WERI-Rb-1 (cell line): ENCODE measurements at regions not wholly inside any gene's neighbourhood (a gene's known extent, or its start where the extent isn't known, plus 50 kb on each side); places are given as distances from the start of the nearest gene placed in this dataset.

Source experiments
- DNase-seq: peaks from one replicate; pipeline ENCODE4 v3.0.0-alpha.2; 2020
- H3K27ac ChIP-seq: fragments of 250-450 bp; sonication (Bioruptor Pico); 2 replicates; pipeline ENCODE4 v1.5.1; 2020; ENCODE audit warnings: mild to moderate bottlenecking, moderate library complexity
- H3K27me3 ChIP-seq: fragments of 250-450 bp; sonication (Bioruptor Pico); 2 replicates; pipeline ENCODE4 v1.5.1; 2021; ENCODE audit warnings: mild to moderate bottlenecking, low read depth, moderate library complexity; ENCODE audit not compliant: insufficient read depth, severe bottlenecking
- H3K36me3 ChIP-seq: fragments of 250-450 bp; sonication (Bioruptor Pico); 2 replicates; pipeline ENCODE4 v1.5.1; 2020; ENCODE audit warnings: mild to moderate bottlenecking, moderate library complexity
- H3K4me3 ChIP-seq: 2 replicates; pipeline ENCODE4 v1.5.1; 2011; ENCODE audit warnings: low read depth, mild to moderate bottlenecking, control low read depth, low read length
- H3K9me3 ChIP-seq: fragments of 250-450 bp; sonication (Bioruptor Pico); 2 replicates; pipeline ENCODE4 v1.5.1; 2021; ENCODE audit warnings: mild to moderate bottlenecking, moderate library complexity; ENCODE audit not compliant: severe bottlenecking
- TF ChIP-seq, protein P1 (sequence below): IDR thresholded peaks from 2 replicates; pipeline ENCODE4 v1.5.1; 2011; ENCODE audit warnings: low read depth, mild to moderate bottlenecking, control low read depth, inconsistent platforms, low read length

DNA sequence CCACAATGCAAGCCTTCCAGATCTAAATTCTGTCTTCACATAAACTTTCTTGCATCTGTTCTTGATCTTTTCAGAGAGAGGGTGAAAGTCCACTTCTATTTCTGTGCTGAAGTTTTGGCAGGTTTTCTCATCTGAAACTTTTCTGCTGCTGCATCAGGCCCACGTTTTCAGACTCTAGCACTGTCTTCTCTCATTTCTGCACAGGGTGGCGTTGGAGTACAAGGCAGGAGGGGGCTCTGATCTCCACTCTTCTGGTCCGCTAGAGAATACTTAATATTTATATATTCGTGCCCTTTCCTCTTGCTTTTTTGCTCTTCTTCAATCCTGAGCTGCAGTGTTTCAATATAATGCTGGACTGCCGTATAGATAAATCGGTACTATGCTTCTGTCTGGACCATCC is 204.0 kb upstream of the PRDM9 start:
- H3K9me3 ChIP-seq: no peaks in the 10 kb centered on the region
- no peak overlapping the region for H3K27ac ChIP-seq
- H3K4me3 ChIP-seq: no peak overlapping the region
- DNase-seq: no peak
- H3K27me3 ChIP-seq: no peaks in the 10 kb centered on the region
- no peaks in the 10 kb centered on the region for H3K36me3 ChIP-seq
- TF ChIP-seq, protein P1, sequence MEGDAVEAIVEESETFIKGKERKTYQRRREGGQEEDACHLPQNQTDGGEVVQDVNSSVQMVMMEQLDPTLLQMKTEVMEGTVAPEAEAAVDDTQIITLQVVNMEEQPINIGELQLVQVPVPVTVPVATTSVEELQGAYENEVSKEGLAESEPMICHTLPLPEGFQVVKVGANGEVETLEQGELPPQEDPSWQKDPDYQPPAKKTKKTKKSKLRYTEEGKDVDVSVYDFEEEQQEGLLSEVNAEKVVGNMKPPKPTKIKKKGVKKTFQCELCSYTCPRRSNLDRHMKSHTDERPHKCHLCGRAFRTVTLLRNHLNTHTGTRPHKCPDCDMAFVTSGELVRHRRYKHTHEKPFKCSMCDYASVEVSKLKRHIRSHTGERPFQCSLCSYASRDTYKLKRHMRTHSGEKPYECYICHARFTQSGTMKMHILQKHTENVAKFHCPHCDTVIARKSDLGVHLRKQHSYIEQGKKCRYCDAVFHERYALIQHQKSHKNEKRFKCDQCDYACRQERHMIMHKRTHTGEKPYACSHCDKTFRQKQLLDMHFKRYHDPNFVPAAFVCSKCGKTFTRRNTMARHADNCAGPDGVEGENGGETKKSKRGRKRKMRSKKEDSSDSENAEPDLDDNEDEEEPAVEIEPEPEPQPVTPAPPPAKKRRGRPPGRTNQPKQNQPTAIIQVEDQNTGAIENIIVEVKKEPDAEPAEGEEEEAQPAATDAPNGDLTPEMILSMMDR: peak; percentile 24; the same call in 1 of the 2 replicates

DNA sequence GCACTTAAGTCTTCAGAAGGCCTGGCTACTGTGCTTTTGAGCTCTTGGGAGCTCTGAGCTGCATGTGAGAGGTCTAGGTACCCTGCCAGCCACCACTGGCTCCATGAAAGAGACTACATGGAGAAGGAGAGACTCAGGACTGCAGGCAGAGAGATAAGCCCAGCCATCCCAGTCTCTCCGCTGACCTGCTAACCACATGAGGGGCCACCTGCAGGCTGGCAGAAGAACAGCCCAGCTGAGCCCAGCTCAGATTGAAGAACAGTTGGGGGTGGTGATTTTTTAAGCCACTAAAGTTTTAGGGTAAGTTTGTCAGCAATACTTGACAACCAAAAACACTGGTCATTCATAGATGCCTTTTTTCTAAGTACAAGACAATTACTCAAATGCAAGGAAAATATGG is 205.0 kb upstream of the PRDM9 start:
- Histone ChIP-seq H3K36me3 (no peaks in the 10 kb centered on the region), H3K27ac (no peak overlapping the region), H3K4me3 (no peak overlapping the region)

DNA sequence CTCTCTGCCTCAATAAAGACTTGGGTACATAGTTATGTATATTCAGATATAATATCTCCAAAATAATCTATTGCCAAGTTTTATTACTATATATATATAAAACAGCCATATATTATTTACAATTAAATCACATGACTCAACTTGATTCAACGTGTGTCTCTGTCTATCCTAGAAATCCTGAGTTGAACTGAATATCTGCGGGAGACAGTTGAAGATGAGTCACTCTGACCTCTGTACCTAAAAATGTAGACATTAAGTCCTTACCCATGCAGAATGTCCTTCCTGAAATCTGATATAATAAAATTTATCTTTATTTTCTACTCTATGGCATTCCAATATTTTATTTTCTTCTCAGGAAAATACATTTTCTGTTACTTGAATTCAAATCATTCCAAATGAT is 218.2 kb upstream of the PRDM9 start:
- Histone ChIP-seq H3K27ac (no peak overlapping the region), H3K9me3 (no peaks in the 10 kb centered on the region), H3K4me3 (no peak overlapping the region), H3K36me3 (no peaks in the 10 kb centered on the region), H3K27me3 (no peaks in the 10 kb centered on the region)
- TF ChIP-seq, protein P1: no peak
- no peak for DNase-seq

More for the DNA sequence above, 205.0 kb upstream of the PRDM9 start:
- DNase-seq: no peak
- Histone ChIP-seq H3K27me3 (no peaks in the 10 kb centered on the region), H3K9me3 (no peaks in the 10 kb centered on the region)
- TF ChIP-seq, protein P1: peak; percentile 54

DNA sequence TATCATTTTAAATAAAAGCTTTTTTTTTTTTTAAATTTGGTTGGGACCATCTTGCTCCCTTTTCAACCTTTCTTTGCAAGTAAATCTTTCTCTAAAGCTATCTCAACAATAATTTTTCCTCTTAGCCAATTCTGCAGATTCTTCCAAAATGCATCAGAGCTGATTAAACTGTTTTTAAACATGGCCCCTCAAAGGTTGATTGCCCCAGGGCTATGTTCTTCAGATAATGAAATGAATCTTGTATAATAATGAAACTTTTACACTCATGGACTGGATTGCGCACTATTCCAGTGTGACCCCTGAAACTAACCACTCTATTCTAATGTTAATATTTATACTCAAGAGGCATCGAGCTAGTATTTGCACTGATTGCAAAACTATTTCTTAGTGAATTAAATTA is 222.8 kb upstream of the PRDM9 start:
- Histone ChIP-seq H3K27ac (no peak overlapping the region), H3K4me3 (no peak overlapping the region), H3K27me3 (no peaks in the 10 kb centered on the region), H3K9me3 (no peaks in the 10 kb centered on the region), H3K36me3 (no peaks in the 10 kb centered on the region)
- no peak for DNase-seq
- TF ChIP-seq, protein P1: no peak

DNA sequence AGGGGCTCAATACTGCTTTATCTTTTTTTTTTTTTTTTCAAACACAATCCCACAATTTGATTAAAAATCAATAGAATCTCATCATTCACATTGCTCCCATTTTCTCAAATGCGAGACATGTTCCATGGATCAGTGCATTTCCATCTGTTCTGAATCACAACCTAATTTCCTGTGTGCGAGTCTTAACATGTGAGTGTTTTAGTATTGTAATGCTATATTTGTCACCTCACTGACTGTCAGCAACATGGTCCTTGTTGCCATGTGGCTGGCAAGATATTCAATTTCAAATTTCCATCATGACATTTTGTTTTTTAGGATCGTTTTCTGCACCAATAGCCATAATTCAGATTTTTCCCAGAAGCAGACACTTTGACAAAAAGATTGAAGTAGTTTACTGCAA is 233.2 kb upstream of the PRDM9 start:
- H3K27ac ChIP-seq: no peak overlapping the region
- no peak overlapping the region for H3K4me3 ChIP-seq
- DNase-seq: no peak
- H3K27me3 ChIP-seq: no peaks in the 10 kb centered on the region
- TF ChIP-seq, protein P1: no peak
- H3K36me3 ChIP-seq: no peaks in the 10 kb centered on the region
- H3K9me3 ChIP-seq: no peaks in the 10 kb centered on the region

DNA sequence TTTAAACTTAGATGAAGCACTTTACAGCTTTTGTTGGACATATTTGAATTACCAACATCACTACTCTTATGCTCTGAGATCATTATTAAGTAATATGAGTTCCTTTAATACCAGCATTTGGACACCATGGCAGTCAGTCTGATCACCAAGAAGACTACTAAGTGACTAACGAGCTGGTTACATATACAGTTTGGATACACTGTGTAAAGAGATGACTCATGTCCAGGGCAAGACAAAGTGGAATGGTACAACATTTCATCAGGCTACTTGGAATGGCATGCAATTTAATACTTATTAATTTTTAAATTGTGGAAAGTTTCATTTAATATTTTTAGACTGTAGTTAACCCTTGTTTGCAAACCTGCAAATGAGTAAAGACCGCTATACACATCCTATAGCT is 237.4 kb upstream of the PRDM9 start:
- no peak for DNase-seq
- H3K27ac ChIP-seq: no peak overlapping the region
- H3K4me3 ChIP-seq: no peak overlapping the region
- H3K9me3 ChIP-seq: no peaks in the 10 kb centered on the region
- H3K27me3 ChIP-seq: no peaks in the 10 kb centered on the region
- TF ChIP-seq, protein P1: no peak
- no peaks in the 10 kb centered on the region for H3K36me3 ChIP-seq
